Endothelial cell of umbilical vein (primary cell): ENCODE measurements at regions not wholly inside any gene's neighbourhood (a gene's known extent, or its start where the extent isn't known, plus 50 kb on each side); places are given as distances from the start of the nearest gene placed in this dataset.

Source experiments
- POLR2A ChIP-seq: IDR thresholded peaks from 2 replicates; pipeline ENCODE4 v1.6.1; 2012; ENCODE audit warnings: low read depth, mild to moderate bottlenecking, control low read depth, low read length
- TF ChIP-seq, protein P1 (sequence below), 2 donors: IDR thresholded peaks; 1 replicate in 1 of 2; 2 replicates in 1 of 2; pipeline ENCODE4 v1.5.1; 2011; ENCODE audit warnings: low read length in 2 of 2, mild to moderate bottlenecking in 2 of 2, moderate library complexity in 2 of 2, control low read depth in 1 of 2, inconsistent platforms in 1 of 2, low read depth in 1 of 2; ENCODE audit not compliant: insufficient read depth in 1 of 2; ENCODE audit errors: extremely low read depth in 1 of 2

DNA sequence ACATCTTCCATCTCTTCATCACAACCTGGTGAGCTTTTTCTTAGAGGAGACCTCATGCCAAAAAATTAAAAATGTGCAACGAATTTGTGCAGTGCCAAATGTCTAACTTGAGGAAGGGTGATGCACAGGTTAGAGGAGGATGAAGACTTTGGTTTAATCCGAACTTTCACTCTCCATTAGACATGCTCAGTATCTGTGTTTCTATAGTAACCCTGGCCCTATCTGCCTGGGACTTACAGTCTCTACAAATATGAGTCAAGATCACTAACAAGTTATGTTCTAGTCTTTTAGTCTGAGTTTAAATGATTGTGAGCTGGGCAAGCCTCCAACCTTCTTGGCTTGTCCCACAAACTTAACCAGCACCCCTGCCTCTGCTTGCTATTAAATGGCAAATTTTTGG lies 377.0 kb downstream of the BMP2 start:
- no peak for TF ChIP-seq POLR2A
- TF ChIP-seq, protein P1, sequence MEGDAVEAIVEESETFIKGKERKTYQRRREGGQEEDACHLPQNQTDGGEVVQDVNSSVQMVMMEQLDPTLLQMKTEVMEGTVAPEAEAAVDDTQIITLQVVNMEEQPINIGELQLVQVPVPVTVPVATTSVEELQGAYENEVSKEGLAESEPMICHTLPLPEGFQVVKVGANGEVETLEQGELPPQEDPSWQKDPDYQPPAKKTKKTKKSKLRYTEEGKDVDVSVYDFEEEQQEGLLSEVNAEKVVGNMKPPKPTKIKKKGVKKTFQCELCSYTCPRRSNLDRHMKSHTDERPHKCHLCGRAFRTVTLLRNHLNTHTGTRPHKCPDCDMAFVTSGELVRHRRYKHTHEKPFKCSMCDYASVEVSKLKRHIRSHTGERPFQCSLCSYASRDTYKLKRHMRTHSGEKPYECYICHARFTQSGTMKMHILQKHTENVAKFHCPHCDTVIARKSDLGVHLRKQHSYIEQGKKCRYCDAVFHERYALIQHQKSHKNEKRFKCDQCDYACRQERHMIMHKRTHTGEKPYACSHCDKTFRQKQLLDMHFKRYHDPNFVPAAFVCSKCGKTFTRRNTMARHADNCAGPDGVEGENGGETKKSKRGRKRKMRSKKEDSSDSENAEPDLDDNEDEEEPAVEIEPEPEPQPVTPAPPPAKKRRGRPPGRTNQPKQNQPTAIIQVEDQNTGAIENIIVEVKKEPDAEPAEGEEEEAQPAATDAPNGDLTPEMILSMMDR (IDR thresholded peaks at IDR 0.05; ENCODE audit: extremely low read depth in 1 of 2, insufficient read depth in 1 of 2, low read depth in 1 of 2, low read length in 2 of 2) = no peak
